Body of pancreas (tissue), 4 donors: ENCODE measurements at regions not wholly inside any gene's neighbourhood (a gene's known extent, or its start where the extent isn't known, plus 50 kb on each side); places are given as distances from the start of the nearest gene placed in this dataset.

ENCODE experiments used
- ATAC-seq: fragments of 150-250 bp; one replicate; pipeline ENCODE4 v1.9.1; 2016
- DNase-seq, 4 donors: peaks; one replicate each; pipeline ENCODE4 v3.0.0-alpha.2; 2019
- H3K27ac ChIP-seq, 4 donors: fragments of 200-600 bp; sonication (generic); 1 replicate in 3 of 4; 2 replicates in 1 of 4; pipeline versions ENCODE4 v1.5.1 to v1.6.1; 2016 to 2019; ENCODE audit warnings: mild to moderate bottlenecking in 1 of 4, mixed read lengths in 1 of 4, moderate library complexity in 1 of 4
- H3K27me3 ChIP-seq, 2 donors: fragments of 200-600 bp; sonication (generic); one replicate each; pipeline ENCODE4 v1.6.0; 2016; ENCODE audit warnings: mild to moderate bottlenecking in 1 of 2
- H3K36me3 ChIP-seq, 2 donors: fragments of 200-600 bp; sonication (generic); replicated peaks in 1 of 2; 2 replicates each; pipeline ENCODE4 v1.5.1; 2016; ENCODE audit warnings: low read depth in 2 of 2; ENCODE audit not compliant: insufficient read depth in 1 of 2
- H3K4me1 ChIP-seq: fragments of 200-600 bp; sonication (generic); one replicate; pipeline ENCODE4 v1.6.0; 2016
- H3K4me3 ChIP-seq, 2 donors: fragments of 200-600 bp; sonication (generic); 1 replicate in 1 of 2; 2 replicates in 1 of 2; pipeline ENCODE4 v1.5.1; 2016 to 2019
- H3K9me3 ChIP-seq, 3 donors: fragments of 200-600 bp; sonication (generic); 1 replicate in 2 of 3; 2 replicates in 1 of 3; pipeline ENCODE4 v1.5.1; 2016
- CTCF ChIP-seq, 7 experiments: fragments of 450-650 bp in 4 of 7; fragments of 200-600 bp in 3 of 7; sonication (generic) in 3 of 7; IDR thresholded peaks; one replicate each; pipeline ENCODE4 v1.5.1; 2016 to 2019; ENCODE audit warnings: antibody characterized with exemption in 7 of 7
- POLR2A ChIP-seq, 3 donors: fragments of 450-650 bp; IDR thresholded peaks; one replicate each; pipeline ENCODE4 v1.6.1; 2016; ENCODE audit warnings: antibody characterized with exemption in 3 of 3, mild to moderate bottlenecking in 2 of 3
- WGBS, 2 donors: methylation state at CpG; one replicate each; pipeline ENCODE4 v1.1.5; 2017; 5-methylcytosine and 5-hydroxymethylcytosine counted together
- intact Hi-C: fragments of 100-400 bp; cut with DNase I; formaldehyde crosslinking; loops from one replicate; pipeline ENCODE4 v1.15.1; 2023

- no peaks in the 10 kb centered on the region for H3K9me3 ChIP-seq
- intact Hi-C loops = loop anchor here (10.0 kb wide), 1 partner anchor 1871 kb away; no protein-coding TSS in a partner anchor
- H3K36me3 ChIP-seq = no peaks in the 10 kb centered on the region
- H3K27ac ChIP-seq = no peak overlapping the region
- no peaks in the 10 kb centered on the region for H3K27me3 ChIP-seq
- 45 to 49% methylated on average over 13 to 14 of the region's 14 CpGs for WGBS, 2 donors
- no peak overlapping the region for H3K4me3 ChIP-seq
- TF ChIP-seq POLR2A (IDR thresholded peaks at IDR 0.05) (no peak), CTCF (IDR thresholded peaks at IDR 0.05) (no peak)
- H3K4me1 ChIP-seq = no peaks in the 10 kb centered on the region
- ATAC-seq = no peak
- DNase-seq = peak in 3 of 4 donors; percentile 5 to 12 (median 8)
Measured at GRCh38 chr15:20353966-20354883, 187.4 kb downstream of the GOLGA6L6 start.

- no peaks in the 10 kb centered on the region for H3K9me3 ChIP-seq
- no peaks in the 10 kb centered on the region for H3K27me3 ChIP-seq
- no peak for TF ChIP-seq CTCF (IDR thresholded peaks at IDR 0.05)
- TF ChIP-seq POLR2A (IDR thresholded peaks at IDR 0.05) = no peak
- DNase-seq (peak in 3 of 4 donors; percentile 5 to 12 (median 10)), ATAC-seq (no peak)
- no peaks in the 10 kb centered on the region for H3K4me1 ChIP-seq
- no peaks in the 10 kb centered on the region for H3K36me3 ChIP-seq
- H3K4me3 ChIP-seq = no peak overlapping the region
- intact Hi-C loops = loop anchor here (10.0 kb wide), 1 partner anchor 1872 kb away; no protein-coding TSS in a partner anchor
- H3K27ac ChIP-seq = no peak overlapping the region
- WGBS, 2 donors = 37 to 52% methylated on average over 17 of the region's 17 CpGs
Measured at GRCh38 chr15:20352241-20353200, 189.1 kb downstream of the GOLGA6L6 start.

GRCh38 chr15:20351448-20351971 is 190.1 kb downstream of the GOLGA6L6 start:
- no peak overlapping the region for H3K27ac ChIP-seq
- peak in 3 of 4 donors; percentile 9 to 30 (median 18) for DNase-seq
- H3K4me3 ChIP-seq = no peak overlapping the region
- ATAC-seq = no peak
- 29 to 37% methylated on average over 9 of the region's 9 CpGs for WGBS, 2 donors
- H3K4me1 ChIP-seq = no peaks in the 10 kb centered on the region
- no peaks in the 10 kb centered on the region for H3K27me3 ChIP-seq
- H3K36me3 ChIP-seq = no peaks in the 10 kb centered on the region
- H3K9me3 ChIP-seq = no peaks in the 10 kb centered on the region
- no peak for TF ChIP-seq POLR2A (IDR thresholded peaks at IDR 0.05)
- TF ChIP-seq CTCF (IDR thresholded peaks at IDR 0.05) = no peak
- intact Hi-C loops = loop anchor here (10.0 kb wide), 1 partner anchor 1873 kb away; no protein-coding TSS in a partner anchor

GRCh38 chr15:20349774-20350498 is 191.7 kb downstream of the GOLGA6L6 start:
- H3K27ac ChIP-seq = no peak overlapping the region
- ATAC-seq = no peak
- H3K4me3 ChIP-seq = no peak overlapping the region
- no peaks in the 10 kb centered on the region for H3K27me3 ChIP-seq
- WGBS, 2 donors = 44 to 54% methylated on average over 6 to 13 of the region's 13 CpGs
- peak in 3 of 4 donors; percentile 11 to 13 (median 13) for DNase-seq
- intact Hi-C loops = loop anchor here (10.0 kb wide), 1 partner anchor 1875 kb away; no protein-coding TSS in a partner anchor
- H3K36me3 ChIP-seq = no peaks in the 10 kb centered on the region
- peak in 1 of 3 donors; percentile 4 for TF ChIP-seq POLR2A (IDR thresholded peaks at IDR 0.05)
- no peak for TF ChIP-seq CTCF (IDR thresholded peaks at IDR 0.05)
- H3K4me1 ChIP-seq = no peaks in the 10 kb centered on the region
- H3K9me3 ChIP-seq = no peaks in the 10 kb centered on the region
